Kidney (tissue), 13 donors: ENCODE measurements at regions not wholly inside any gene's neighbourhood (a gene's known extent, or its start where the extent isn't known, plus 50 kb on each side); places are given as distances from the start of the nearest gene placed in this dataset.

Source experiments
- DNase-seq, 5 donors: peaks; one replicate each; pipeline ENCODE4 v3.0.0-alpha.2; 2013 to 2020
- FAIRE-seq: peaks from 2 replicates; lab custom pipeline; 2012; peaks lifted over from hg19 to GRCh38; lab: Jason Lieb, UNC
- H3K27ac ChIP-seq, 2 donors: one replicate each; pipeline ENCODE4 v1.7.0; 2013; ENCODE audit warnings: low read depth in 2 of 2, low read length in 2 of 2, inconsistent platforms in 1 of 2
- H3K27me3 ChIP-seq: one replicate; pipeline ENCODE4 v1.7.1; 2013; ENCODE audit warnings: low read length, inconsistent platforms; ENCODE audit not compliant: control insufficient read depth, insufficient read depth
- H3K36me3 ChIP-seq, 3 donors: one replicate each; pipeline versions ENCODE4 v1.7.0 to v1.7.1; 2013; ENCODE audit warnings: low read length in 3 of 3, control low read depth in 1 of 3, inconsistent platforms in 1 of 3; ENCODE audit not compliant: insufficient read depth in 3 of 3, control insufficient read depth in 2 of 3
- H3K4me1 ChIP-seq, 3 donors: one replicate each; pipeline versions ENCODE4 v1.7.0 to v1.7.1; 2013; ENCODE audit warnings: low read length in 3 of 3, inconsistent platforms in 1 of 3, low read depth in 1 of 3; ENCODE audit not compliant: control insufficient read depth in 2 of 3, insufficient read depth in 2 of 3
- H3K4me3 ChIP-seq, 3 donors: one replicate each; pipeline versions ENCODE4 v1.7.0 to v1.8.1; 2013; ENCODE audit warnings: low read length in 3 of 3, control low read depth in 1 of 3, inconsistent platforms in 1 of 3
- H3K9ac ChIP-seq, 3 donors: one replicate each; pipeline versions ENCODE4 v1.7.0 to v1.7.1; 2013; ENCODE audit warnings: low read length in 3 of 3, control low read depth in 1 of 3, inconsistent platforms in 1 of 3
- H3K9me3 ChIP-seq, 3 donors: one replicate each; pipeline versions ENCODE4 v1.7.0 to v1.7.1; 2013; ENCODE audit warnings: low read length in 3 of 3, control low read depth in 1 of 3, inconsistent platforms in 1 of 3; ENCODE audit not compliant: control insufficient read depth in 2 of 3, insufficient read depth in 1 of 3
- intact Hi-C: fragments of 100-400 bp; cut with DNase I; formaldehyde crosslinking; loops from one replicate; pipeline ENCODE4 v1.11.1; 2022
- TF ChIP-seq, protein P1 (sequence below): IDR thresholded peaks from 3 replicates; pipeline ENCODE4 v1.5.1; 2012; ENCODE audit warnings: mild to moderate bottlenecking, moderate library complexity, borderline replicate concordance; ENCODE audit not compliant: insufficient read depth; ENCODE audit errors: extremely low read depth
- donor health status: control.
- donor health status: control.
- donor health status: control.
- donor health status: control.
- donor health status: control.
- donor health status: DM: yes; HTN: yes; CAD: no.
- donor health status: Normal renal cell carcinoma (clear cell type).

DNA sequence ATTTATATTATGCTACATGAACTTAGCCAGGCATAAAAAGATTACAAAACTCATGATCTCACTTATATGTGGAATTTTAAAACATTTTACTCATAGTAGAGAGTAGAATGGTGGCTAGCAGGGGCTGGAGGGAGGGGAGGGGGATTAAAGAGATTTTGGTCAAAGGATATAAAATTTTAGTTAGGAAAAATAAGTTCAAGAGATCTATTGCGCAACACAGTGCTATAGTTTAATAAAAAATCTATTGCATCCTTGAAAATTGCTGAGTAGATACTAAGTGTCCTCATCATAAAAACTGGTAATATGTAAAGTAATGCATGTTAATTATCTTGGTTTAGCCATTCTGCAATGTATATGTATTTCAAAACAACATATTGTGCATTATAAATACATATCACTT is 635.6 kb upstream of the NEGR1 start:
- no peaks in the 10 kb centered on the region for H3K27me3 ChIP-seq
- FAIRE-seq (no peak), DNase-seq (no peak)
- no peak overlapping the region for H3K9ac ChIP-seq
- H3K36me3 ChIP-seq: no peaks in the 10 kb centered on the region
- TF ChIP-seq, protein P1, sequence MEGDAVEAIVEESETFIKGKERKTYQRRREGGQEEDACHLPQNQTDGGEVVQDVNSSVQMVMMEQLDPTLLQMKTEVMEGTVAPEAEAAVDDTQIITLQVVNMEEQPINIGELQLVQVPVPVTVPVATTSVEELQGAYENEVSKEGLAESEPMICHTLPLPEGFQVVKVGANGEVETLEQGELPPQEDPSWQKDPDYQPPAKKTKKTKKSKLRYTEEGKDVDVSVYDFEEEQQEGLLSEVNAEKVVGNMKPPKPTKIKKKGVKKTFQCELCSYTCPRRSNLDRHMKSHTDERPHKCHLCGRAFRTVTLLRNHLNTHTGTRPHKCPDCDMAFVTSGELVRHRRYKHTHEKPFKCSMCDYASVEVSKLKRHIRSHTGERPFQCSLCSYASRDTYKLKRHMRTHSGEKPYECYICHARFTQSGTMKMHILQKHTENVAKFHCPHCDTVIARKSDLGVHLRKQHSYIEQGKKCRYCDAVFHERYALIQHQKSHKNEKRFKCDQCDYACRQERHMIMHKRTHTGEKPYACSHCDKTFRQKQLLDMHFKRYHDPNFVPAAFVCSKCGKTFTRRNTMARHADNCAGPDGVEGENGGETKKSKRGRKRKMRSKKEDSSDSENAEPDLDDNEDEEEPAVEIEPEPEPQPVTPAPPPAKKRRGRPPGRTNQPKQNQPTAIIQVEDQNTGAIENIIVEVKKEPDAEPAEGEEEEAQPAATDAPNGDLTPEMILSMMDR: no peak
- no peak overlapping the region for H3K4me3 ChIP-seq
- H3K9me3 ChIP-seq: no peaks in the 10 kb centered on the region
- intact Hi-C loops: no loop called here
- no peaks in the 10 kb centered on the region for H3K4me1 ChIP-seq
- no peak overlapping the region for H3K27ac ChIP-seq

DNA sequence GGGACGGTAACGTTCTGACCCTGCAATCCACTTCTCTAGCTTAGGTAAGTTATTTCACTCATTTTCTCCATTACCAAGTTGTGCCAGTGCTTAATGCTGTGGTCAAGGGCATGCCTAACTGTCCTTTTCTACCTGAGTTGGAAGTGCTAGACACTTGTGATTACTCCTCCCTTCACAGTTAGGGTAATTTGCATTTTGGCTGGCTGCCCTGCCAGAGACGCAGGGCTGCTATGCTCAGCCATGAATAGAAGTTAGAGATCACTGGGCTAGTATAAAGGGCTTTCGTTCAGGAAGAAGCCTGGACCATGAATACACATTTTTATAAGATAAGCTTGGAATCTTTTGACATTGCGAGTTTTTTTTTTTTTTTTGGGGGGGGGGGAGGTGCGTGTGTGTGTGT is 633.2 kb upstream of the NEGR1 start:
- Histone ChIP-seq H3K36me3 (no peaks in the 10 kb centered on the region), H3K9ac (no peak overlapping the region), H3K27me3 (no peaks in the 10 kb centered on the region), H3K9me3 (no peaks in the 10 kb centered on the region), H3K4me3 (no peak overlapping the region), H3K4me1 (no peaks in the 10 kb centered on the region), H3K27ac (no peak overlapping the region)
- TF ChIP-seq, protein P1: no peak
- DNase-seq (peak in 1 of 5 donors; percentile 6), FAIRE-seq (no peak)
- intact Hi-C loops: no loop called here

DNA sequence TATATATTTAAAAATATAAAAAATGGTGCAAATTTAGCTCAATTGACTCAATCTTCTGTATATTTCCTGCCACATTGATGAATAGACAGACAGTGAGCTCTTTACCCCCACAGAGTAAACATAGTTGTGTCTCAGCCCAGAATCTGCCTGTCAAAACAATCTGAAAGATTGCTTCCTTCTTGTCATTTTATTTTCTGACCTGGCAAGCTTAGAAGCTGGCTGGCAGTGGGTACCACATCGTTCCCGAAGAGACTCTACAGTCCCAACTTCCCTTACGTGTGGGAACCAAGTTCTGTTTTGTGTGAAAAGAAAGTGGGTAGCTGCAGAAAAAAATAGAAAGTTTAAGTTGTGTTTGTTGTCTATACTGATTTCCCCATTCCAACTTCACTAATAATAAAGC is 629.3 kb upstream of the NEGR1 start:
- no peaks in the 10 kb centered on the region for H3K27me3 ChIP-seq
- H3K27ac ChIP-seq: no peak overlapping the region
- FAIRE-seq: no peak
- intact Hi-C loops: no loop called here
- no peaks in the 10 kb centered on the region for H3K36me3 ChIP-seq
- TF ChIP-seq, protein P1: no peak
- no peak for DNase-seq
- H3K9ac ChIP-seq: no peak overlapping the region
- no peaks in the 10 kb centered on the region for H3K9me3 ChIP-seq
- H3K4me1 ChIP-seq: no peaks in the 10 kb centered on the region
- H3K4me3 ChIP-seq: no peak overlapping the region

DNA sequence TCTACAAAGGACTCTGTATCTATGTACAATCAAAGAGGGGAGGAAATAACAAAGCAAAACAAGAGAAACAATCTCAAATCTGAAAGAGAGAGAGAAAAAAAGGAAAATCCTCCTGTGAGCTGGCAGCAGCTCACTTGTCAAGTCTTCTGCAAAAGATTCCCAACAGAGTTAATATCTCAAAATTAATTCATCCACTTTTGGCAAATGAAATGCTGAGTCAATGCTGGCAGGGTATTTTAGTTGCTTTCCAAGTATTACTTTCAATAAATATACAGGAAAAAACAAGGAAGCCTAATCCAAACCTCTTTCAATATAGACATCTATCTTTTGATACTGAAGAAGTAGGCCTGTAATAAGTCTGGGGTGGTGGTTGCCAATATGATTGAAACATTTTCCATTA is 613.9 kb upstream of the NEGR1 start:
- TF ChIP-seq, protein P1: no peak
- DNase-seq (no peak), FAIRE-seq (no peak)
- intact Hi-C loops: no loop called here
- no peaks in the 10 kb centered on the region for H3K9me3 ChIP-seq
- H3K27me3 ChIP-seq: no peaks in the 10 kb centered on the region
- no peak overlapping the region for H3K4me3 ChIP-seq
- no peaks in the 10 kb centered on the region for H3K4me1 ChIP-seq
- H3K9ac ChIP-seq: no peak overlapping the region
- H3K36me3 ChIP-seq: no peaks in the 10 kb centered on the region
- no peak overlapping the region for H3K27ac ChIP-seq
